IPS-18c (cell line): ENCODE measurements at regions not wholly inside any gene's neighbourhood (a gene's known extent, or its start where the extent isn't known, plus 50 kb on each side); places are given as distances from the start of the nearest gene placed in this dataset.

ENCODE experiments used
- H3K4me3 ChIP-seq: 2 replicates; pipeline ENCODE4 v1.7.0; 2013; ENCODE audit warnings: low read depth, mild to moderate bottlenecking, low read length, moderate library complexity; ENCODE audit not compliant: insufficient read depth
- H3K9me3 ChIP-seq: one replicate; pipeline ENCODE4 v1.6.1; 2013; ENCODE audit warnings: mild to moderate bottlenecking, low read length, moderate library complexity; ENCODE audit not compliant: control insufficient read depth, insufficient read depth

DNA sequence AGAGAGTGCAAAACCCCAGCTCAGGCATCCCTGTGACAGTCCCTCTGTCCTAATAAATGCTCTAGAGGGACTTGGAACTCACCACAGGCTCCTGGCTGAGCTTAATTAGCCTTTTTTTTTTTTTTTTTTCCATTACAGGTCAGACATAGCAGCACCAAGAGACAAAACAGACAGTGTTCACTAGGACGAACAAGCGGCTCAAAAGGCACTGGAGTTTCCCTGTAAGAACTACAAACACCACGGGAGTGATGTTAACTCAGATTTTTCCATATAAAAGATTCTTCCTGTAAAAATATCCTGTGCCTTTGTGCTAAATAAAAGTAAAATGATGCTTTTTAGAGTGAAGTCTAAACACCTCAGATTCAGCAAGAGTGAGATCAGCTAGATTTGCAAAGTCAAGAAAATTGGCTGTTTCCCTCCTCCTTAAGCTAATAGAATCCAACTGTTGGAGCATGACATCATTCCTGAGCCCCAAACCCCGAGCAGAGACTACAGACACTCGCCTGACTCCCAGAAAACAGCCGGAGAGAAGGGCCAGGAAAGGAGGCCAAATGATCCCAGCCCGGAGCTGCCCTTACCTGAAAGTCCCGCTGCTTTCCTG is 101.0 kb upstream of the AKIP1 start:
- no peaks in the 10 kb centered on the region for H3K9me3 ChIP-seq
- peak overlapping the region; percentile 35 for H3K4me3 ChIP-seq

DNA sequence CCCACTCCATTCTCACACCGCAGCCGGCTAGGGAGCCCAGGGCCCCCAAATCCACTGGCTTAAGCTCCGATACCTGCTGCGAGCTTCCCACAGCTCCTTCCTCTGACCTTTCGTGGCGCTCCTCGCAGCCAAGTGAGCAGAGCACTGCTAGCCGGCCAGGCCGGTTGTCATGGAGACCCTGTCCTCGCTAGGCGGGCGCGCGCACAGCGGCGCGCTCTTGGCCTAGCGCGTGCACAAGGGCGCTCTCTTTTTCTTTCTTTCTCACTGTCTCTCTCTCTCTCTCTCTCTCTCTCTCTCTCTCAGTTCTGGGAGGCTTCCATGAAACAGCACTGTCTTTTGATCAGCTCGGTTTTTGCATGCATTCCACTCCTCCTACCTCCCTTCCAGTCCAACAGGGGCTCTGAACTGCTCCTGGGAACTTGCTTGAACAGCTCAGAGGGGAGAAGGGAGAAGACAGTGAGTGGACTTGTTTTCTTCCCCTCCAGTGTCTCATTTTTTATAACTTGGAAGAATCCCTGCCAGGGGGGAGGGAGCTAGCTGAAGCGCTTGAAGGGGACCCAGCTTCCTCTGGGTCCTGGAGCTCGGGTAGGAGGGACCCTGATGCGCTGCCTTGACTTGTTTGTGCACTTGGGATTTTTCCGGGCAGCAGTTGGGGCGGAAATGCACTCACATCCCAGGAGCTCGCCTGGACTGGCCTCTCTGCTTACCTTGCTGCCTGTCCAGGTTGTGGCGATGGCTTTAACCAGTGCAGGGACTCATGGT is 100.3 kb upstream of the AKIP1 start:
- Histone ChIP-seq H3K4me3 (peak overlapping the region; percentile 35), H3K9me3 (no peaks in the 10 kb centered on the region)

DNA sequence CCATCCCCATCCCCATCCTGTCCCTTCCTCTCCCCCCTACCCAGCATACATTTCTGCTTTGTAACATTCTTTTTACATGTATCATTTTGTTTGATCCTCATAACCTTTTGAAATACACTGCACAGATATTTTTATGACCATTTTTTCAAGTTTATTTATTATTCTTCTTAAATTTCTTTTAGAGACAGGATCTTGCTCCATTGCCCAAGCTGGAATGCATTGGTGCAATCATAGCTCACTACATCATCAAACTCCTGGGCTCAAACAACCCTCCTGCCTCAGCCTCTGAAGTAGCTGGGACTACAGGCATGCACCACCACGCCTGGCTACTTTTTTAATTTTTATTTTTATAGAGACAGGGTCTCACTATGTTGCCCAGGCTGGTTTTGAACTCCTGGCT is 99.4 kb upstream of the AKIP1 start:
- Histone ChIP-seq H3K4me3 (no peak overlapping the region), H3K9me3 (no peaks in the 10 kb centered on the region)

DNA sequence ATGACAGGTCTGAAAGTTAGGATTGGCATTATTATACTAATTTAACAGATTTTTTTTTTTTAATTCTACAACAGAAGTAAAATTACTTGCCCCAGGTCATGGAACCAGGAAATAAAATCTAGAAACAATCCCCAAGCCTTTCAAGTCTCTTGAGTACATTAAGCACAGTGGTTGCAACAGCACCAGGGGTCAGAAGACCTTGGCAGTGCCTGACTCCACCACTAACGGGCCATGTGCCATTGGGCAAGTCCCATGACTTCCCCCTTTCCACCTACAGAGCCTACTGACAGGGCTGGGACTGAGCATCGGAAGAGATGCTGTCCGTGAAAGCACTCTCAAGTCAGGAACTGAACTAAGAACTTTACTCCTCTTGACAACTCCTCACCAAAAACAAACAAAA is 98.6 kb upstream of the AKIP1 start:
- no peaks in the 10 kb centered on the region for H3K9me3 ChIP-seq
- H3K4me3 ChIP-seq, result no peak overlapping the region

DNA sequence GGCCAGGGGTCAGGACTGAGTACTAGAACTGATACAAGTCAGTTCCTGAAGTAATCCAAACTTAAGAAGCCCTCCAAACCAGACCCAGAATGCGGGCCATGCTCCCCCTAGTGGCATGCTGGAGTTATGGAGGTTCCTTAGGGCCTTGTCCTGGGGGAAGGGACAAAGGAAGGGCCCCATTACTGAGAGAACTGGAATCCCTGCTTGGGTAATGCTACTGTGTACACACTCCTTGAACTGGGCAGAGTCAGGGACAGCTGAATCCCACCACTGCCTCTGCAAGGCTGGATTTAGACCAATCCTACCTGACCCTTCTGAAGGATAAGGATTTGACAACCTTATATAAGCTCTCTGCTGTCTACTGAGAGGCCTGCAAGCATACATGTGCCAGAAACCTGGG is 97.3 kb upstream of the AKIP1 start:
- no peak overlapping the region for H3K4me3 ChIP-seq

DNA sequence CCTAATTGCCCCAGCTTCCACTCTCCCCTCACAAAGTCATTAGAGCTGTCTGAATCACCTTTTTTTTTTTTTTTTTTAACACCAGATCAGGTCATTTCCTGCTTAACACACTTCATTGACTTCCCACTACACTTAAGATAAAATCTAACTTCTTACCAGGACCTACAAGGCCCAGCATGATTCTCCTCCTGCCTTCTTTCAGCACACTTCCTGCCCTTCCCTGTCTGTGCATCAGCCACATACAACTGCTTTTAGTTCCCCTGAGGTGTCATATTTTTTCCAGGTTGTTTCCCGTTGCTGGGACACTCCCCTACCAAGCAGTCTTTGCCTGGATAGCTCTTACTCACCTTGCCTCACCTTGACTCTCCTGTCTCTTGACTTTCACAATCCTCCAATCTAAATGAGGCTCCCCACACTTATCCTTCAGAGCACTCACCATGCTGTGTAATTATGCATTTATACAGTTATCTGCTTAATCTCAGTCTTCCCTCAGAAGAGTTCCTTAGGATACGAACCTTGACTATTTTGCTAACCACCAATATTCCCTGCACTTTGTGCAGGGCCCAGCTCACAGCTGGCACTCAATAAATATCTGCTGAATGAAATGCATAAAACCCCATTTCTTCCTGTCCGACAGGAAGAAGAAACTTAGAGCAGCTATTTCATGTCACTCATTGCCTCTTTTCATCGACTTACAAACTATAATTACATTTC is 96.6 kb upstream of the AKIP1 start:
- no peak overlapping the region for H3K4me3 ChIP-seq
- no peaks in the 10 kb centered on the region for H3K9me3 ChIP-seq

More for the DNA sequence above, 97.3 kb upstream of the AKIP1 start:
- H3K9me3 ChIP-seq, result no peaks in the 10 kb centered on the region

DNA sequence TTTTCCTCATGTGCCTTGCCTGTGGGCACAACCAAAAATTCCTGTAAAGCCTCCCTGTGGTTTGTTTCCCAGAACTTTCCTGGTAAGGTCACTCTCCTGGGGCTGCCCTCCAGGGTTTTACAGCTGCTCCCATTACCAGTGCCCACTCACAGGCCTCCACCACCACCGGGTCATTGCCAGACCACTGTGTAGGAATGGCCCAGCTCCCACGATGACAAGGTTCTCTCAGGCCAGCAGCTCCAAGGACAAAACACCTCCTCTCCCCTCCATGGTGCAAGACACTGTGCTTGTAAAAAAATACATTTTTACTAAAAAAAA is 96.1 kb upstream of the AKIP1 start:
- no peak overlapping the region for H3K4me3 ChIP-seq
- H3K9me3 ChIP-seq, result no peaks in the 10 kb centered on the region

DNA sequence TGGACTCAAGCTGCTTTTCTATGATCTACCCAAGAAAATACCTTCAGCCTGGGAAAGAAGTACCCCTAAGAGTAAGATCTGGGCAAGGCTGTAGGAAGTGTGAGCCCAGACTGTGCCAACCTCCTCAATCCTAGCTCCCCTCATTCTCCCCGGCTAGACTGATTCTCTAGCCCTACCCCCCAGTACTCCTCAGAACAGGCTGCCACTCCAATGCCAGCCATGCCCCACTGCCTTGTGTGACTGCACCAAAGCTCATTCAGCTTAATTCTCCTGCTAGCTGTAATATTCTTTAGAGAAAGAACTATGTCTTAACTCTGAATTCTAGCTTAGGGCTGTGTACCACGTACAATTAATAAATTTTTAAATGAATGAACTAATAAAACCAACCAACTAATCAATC is 92.6 kb upstream of the AKIP1 start:
- no peaks in the 10 kb centered on the region for H3K9me3 ChIP-seq
- H3K4me3 ChIP-seq, result no peak overlapping the region

DNA sequence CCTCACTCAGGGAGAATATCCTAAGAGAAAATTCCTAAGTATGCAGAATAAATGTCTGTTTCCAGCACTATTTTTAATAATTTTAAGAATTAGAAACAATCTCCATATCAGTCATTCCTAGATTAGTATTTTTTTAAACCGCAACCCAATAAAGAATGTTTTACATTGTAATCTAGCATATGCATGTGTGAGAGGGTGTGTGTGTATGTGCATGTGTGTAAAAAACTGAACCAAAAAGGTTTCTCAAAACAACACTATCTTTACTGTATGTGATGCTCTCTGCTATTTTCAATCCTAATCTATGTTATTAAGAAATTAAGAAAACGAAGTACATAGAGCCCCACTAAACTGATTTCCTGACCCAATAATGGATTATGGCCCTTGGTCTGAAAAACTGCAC is 90.6 kb upstream of the AKIP1 start:
- H3K9me3 ChIP-seq, result no peaks in the 10 kb centered on the region
- H3K4me3 ChIP-seq, result no peak overlapping the region

DNA sequence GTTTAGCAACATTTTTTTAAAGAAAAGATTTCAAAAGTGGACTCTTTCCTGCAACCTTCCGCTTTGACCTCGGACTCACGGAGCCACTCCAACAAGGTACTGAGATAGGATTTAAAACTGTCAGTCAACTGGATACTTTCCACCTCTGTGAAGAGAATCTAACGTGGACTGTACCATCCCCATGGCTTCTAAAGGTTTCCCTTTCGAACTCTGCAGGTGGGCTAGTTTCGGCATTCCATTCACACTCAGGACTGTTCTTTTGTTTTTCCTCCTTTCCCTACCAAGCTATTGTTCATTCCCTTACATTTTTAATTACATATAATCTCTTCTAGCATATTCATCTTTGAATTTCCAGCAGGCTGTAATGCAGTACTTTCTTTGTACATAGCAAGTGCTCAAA is 88.5 kb upstream of the AKIP1 start:
- H3K4me3 ChIP-seq, result no peak overlapping the region
- no peaks in the 10 kb centered on the region for H3K9me3 ChIP-seq

DNA sequence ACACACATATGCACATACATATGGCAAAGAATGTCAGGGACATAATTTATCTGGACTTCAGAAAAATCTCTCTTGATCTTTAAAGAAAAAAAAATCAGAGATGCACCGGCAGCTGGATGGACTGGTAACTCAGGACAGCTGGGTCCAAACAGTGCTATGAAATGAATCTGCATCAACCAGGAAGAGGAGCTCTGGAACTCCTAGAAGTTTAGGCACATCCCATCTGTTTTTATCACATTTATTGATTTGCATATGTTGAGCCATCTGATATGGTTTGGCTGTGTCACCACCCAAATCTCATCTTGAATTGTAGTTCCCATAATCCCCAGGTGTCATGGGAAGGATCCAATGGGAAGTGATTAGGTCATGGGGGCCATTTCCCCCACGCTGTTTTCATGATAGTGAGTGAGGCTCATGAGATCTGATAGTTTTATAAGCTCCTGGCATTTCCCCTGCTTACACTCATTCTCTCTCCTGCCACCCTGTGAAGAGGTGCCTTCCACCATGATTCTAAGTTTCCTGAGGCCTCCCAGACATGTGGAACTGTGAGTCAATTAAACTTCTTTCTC is 87.7 kb upstream of the AKIP1 start:
- H3K9me3 ChIP-seq, result no peaks in the 10 kb centered on the region
- H3K4me3 ChIP-seq, result no peak overlapping the region

DNA sequence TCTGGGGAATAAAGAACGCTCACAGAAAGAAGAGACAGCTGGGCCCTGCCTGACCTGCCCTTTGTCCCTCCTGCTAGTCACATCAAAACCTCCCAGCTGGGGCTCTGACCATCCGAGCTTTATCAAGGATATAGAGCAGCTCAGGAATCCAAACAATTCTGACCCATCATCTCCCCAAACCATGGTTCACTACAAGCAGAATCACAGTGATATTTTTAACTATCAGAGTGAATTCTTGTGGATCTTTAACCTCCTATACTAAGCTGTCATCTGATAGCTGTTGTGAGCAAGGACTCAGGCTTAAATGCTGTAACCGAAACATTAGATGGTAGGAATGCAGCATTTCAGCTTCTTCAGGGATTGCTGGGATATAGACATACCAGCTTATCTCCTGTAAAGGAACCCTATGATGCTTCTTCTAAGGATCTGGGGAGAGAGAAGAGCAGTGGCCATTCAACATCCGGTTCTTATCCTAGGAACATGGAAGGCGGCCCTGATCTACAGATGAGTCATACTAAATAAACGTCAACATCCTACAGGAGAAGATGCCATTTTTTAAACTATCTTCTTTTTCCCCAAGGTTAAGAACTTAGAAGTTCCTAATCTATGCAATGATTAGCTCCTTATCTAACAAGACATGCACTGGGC is 84.7 kb upstream of the AKIP1 start:
- no peaks in the 10 kb centered on the region for H3K9me3 ChIP-seq
- H3K4me3 ChIP-seq, result no peak overlapping the region

DNA sequence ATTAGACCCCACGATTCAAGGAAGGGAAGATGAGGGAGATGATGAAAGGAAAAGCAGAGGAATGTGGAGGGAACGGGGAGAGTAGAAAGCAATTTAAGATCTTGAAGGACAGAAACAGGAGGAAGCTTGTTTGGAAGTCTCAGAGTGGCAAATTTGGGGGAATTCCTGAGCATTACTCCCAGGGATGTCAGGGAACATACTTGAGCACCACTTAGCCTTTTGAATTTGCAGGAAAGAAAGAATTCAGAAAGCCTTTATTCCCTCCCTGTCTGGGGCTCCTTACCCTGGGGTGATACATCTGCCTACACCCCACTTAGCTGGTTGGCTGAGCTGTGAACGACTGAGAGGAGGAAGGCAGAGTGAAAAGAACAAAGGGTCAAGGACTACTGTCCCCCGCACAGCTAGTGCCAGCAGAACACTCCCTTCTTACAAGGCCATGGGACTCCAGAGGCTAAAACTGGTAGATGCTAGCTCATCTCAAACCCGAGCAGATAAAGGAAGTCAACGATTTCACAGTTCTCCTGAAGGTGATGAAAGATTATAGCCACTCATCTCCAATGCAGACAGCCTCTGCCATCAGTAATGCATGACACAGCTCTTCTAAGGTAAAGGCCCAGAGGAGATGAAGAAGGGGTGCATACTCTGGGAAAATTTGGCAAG is 84.0 kb upstream of the AKIP1 start:
- no peak overlapping the region for H3K4me3 ChIP-seq
- no peaks in the 10 kb centered on the region for H3K9me3 ChIP-seq

DNA sequence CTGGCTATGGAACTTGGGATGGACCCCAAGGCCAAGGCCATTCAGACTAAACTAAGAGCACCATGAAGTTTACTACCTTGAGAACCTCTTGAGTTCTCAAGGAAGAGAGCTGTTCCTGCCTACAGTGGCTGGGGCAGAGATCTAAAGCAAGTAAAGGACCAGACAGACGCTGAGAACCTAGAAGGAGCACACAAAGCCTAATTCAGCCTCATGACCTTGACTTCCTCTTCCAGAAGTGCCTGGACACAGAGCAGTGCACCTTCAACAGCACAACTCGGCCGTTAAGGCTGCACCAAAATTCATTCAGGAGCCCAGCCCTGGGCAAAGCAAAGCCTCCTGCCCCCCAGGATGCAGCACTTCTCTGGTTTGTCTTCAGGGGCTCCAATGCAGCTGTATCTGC is 82.9 kb upstream of the AKIP1 start:
- no peak overlapping the region for H3K4me3 ChIP-seq
- no peaks in the 10 kb centered on the region for H3K9me3 ChIP-seq

DNA sequence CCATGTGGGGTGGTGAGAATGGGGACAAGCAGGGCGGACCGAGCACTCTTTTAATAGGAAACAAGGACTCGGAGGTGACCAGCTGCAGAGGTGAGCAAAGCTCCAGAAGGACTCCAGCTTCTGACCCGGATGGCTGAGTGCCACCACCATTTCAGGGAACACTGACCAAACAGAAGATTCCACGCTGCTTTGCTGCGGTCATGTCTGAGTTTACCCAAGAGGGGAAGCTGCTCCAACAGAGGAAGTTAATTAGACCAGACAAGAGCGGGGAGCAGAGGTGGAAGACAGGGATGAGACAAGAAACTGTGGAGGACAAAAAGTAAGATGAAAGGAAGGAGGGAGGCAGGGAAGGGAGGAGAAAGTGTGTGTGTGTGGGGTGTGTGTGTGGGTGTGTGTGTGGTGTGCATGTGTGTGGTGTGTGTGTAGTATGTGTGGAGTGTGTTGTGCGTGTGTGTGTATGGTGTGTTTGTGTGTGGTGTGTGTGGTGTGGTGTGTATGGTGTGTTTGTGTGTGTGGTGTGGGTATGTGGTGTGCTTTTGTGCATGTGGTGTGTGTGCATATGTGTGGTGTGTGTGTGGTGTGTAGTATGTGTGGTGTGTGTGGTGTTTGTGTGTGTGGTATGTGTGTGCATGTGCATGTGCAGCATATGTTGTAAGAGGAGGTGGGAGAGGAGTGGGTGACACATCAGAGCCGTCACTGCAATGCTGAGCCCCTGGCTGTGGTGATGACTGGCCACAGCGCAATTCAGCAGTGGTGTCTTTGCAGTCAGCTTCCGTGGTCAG is 82.2 kb upstream of the AKIP1 start:
- no peak overlapping the region for H3K4me3 ChIP-seq

DNA sequence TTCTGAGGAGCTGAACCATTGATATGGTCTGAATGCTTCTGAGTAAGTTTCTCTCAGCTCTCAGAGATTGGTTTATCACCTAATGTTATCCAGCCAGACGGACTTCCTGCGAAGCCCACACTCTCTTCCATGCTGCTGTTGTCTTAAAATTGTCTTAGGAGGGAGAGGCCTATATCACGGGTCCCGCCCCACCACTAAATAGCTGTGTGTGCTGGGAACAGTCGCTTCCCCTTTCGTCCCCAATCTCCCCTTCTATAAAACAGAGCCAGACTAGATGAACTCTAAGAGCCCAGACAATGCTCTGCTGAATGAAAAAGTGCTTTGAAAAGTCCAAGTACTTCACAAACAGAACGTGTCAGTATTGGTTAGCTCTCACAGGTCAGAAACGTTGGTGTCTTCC is 81.4 kb upstream of the AKIP1 start:
- Histone ChIP-seq H3K4me3 (no peak overlapping the region), H3K9me3 (no peaks in the 10 kb centered on the region)

More for the DNA sequence above, 82.2 kb upstream of the AKIP1 start:
- H3K9me3 ChIP-seq, result no peaks in the 10 kb centered on the region

DNA sequence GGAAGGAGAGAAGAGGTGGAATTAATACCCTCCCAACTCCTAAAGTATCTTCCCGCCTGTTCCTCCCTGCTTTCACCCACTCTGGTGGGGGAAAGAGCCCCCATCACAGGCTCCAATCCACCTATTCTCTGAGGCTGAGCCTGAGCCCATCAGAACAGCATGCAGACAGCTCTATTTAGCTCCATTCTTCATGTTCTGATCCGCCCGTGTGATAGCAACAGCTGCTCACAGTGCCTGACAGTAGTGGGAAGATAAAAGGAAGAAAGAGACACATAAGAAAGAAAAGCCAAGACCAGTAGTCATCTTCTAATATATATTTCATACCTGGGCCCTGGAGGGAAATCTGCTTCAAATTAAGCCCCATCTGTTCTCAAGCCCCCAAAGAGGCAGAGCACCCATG is 80.3 kb upstream of the AKIP1 start:
- no peaks in the 10 kb centered on the region for H3K9me3 ChIP-seq
- H3K4me3 ChIP-seq, result no peak overlapping the region
